ENCODE measurements at regions not wholly inside any gene's neighbourhood (a gene's known extent, or its start where the extent isn't known, plus 50 kb on each side); places are given as distances from the start of the nearest gene placed in this dataset.
"Not testable (repeated sequence)": the region's sequence is repeated elsewhere in the genome, so short reads cannot be mapped to it uniquely, and the experiment has no call there.

GRCh38 chr4:3610851-3611250 lies 78.6 kb upstream of the LRPAP1 start:
- TF ChIP-seq CTCF (conservative IDR thresholded peaks at IDR 0.05 in 1 of 2, IDR thresholded peaks at IDR 0.05 in 1 of 2; ENCODE audit: extremely low read depth in 1 of 2, insufficient read depth in 1 of 2, low read depth in 1 of 2, low read length in 2 of 2); EZH2 (IDR thresholded peaks at IDR 0.05; ENCODE audit: borderline replicate concordance, low read length): not testable (repeated sequence)
